Stimulated activated CD4-positive, alpha-beta T cell treated with anti-CD3 and anti-CD28 coated beads, Interleukin-4, amount 100 ng/mL, for 24 hours (primary cell): ENCODE measurements at regions not wholly inside any gene's neighbourhood (a gene's known extent, or its start where the extent isn't known, plus 50 kb on each side); places are given as distances from the start of the nearest gene placed in this dataset.

Source experiments
- DNase-seq: peaks from one replicate; pipeline ENCODE4 v3.0.0-alpha.2; 2020

DNA sequence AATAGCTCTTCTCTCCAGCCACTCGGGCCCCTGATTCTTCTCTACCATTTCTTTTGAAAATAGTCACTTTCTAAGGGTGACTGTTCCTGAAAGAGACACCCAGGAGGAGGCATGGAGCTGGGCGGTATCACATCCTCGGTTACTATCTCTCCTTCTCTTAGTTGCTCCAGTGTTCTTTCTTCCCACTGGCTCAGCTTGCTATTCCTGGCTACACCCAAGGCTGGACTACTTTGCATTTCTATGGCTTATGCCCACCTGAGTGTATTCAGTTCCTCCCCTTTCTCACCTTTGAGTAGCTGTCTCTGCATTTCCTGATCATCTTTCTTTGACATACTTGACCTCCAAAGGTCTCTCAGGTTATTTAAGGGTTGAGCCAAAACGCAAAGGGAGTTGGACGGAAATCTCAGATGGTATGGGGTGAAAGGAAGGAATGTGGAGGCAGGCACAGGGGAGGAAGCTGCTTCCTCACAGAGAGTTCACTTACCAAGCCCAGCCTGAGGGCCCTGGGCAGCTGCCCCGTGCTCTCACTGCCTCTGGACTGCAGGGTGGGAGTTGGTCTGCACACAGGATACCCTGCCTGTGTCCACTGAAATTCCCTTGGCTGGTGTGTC is 155.7 kb downstream of the SNX19 start:
- DNase-seq: no peak

- DNase-seq: no peak
Measured at GRCh38 chr11:130761560-130762220, 154.6 kb downstream of the SNX19 start.

DNA sequence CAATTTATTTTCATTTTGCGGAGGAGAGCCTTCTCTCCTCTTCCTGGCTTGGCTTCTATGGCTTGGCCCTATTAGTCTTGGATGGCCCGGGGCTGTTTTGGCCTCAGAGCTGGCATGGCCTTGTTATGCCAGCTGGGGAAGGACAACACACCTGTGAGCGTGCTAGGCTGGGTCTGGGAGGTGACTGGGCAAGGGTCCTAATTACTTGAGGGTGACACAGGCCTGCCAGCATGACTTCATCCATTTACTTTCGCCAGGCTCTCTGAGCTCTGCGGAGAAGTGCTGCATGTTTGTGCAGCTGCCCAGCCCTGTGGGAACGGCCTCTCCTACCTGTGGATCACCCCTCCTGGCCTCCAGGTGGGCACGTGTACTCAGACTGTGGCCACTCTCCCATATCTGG is 153.6 kb downstream of the SNX19 start:
- DNase-seq: no peak

GRCh38 chr11:130763087-130763980 is 152.9 kb downstream of the SNX19 start:
- DNase-seq: no peak

DNA sequence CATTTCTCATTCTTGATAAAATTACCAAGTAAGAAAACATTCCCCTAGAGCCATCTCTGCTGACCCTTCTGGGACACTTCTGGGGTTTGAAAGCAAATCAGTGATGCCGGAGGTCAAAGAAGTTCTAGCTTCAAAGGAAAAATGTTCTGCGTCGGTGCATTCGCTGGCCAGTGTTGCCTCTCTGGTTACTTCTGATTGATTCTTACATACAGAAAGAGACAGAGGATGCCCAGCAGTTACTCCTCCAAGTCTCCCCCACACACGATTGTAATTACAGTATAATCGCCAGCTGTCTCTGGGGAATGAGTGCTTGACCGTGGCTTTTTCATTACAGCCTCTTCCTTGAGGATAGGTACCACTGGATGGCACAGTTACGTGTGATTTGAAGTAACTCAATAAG is 150.9 kb downstream of the SNX19 start:
- DNase-seq: no peak

- DNase-seq: no peak
Measured at GRCh38 chr11:130765951-130766649, 150.2 kb downstream of the SNX19 start.

- no peak for DNase-seq
Measured at GRCh38 chr11:130766650-130767565, 149.4 kb downstream of the SNX19 start.

DNA sequence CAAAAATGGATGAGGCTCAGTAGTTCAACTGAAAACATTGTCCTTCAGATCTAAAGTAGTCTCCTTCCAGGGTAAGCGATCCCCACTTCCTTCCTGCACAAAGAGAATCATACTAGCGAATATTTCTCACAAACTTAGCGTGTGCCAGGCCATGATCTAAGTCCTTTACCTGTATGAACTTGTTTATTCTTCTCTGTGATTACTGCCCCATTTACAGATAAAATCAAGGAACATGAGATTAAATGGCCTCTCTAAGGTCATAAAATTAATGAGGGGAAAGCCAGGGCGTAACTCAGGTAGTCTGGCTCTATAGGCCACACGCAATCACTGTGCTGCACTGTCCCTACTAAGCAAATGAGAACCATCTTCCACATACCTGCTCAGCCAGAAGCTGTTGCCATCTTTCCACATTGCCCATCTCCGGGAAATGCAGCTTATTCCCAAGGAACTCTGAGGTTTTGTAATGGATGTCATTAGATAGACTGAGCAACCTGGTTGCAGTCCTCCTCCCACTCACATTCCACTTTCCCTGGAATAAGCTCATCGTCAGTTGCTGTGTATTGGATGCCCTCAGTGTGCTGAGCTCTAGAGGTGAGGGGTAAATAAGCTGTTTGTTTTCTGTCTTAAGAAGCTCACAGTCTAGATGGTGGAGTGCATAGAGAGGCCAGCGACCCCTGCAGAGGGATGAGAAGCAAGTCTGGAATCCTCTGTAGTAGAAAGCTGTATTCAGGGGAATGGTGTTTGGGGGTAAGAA is 146.3 kb downstream of the SNX19 start:
- no peak for DNase-seq

DNA sequence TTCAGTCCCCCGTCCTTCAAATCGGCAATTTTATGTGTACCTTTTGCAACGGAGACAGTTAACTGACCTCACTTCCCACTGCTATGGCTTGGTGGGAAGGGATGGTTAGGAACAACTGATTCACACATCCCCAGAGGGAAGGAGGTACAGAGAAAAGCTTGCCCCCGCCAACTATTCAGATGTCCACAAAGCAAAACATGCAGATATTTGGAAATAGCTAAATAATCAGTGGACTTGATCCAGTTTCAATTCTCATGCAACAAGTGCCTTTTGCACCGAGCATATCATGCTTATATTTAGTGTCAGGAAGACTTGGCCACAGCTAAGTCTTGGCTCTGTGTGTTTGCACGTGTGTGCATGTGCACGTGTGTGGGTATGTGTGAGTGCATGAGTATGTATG is 144.6 kb downstream of the SNX19 start:
- DNase-seq: no peak

GRCh38 chr11:130772266-130773227 is 143.7 kb downstream of the SNX19 start:
- no peak for DNase-seq

GRCh38 chr11:130773244-130773820 is 142.9 kb downstream of the SNX19 start:
- DNase-seq: no peak

DNA sequence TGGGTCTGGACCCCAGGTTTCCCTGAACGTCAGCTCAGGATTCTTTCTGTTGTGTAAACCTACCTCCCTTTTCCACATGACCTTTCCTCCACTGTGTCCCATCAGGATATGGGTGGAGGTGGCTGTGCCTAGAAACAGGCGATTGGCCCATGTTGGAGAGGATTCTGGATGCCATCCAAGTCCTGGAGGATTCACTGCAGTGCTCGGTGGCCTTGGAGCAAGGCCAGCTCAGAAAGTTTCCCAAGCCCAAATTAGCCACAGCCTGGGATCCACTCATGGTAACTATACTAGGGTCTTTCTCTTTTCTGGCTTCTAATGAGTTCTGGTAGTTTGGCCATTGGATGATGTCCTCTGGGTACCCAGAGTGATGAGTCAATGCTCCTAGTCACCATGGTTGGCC is 141.6 kb downstream of the SNX19 start:
- DNase-seq: no peak

DNA sequence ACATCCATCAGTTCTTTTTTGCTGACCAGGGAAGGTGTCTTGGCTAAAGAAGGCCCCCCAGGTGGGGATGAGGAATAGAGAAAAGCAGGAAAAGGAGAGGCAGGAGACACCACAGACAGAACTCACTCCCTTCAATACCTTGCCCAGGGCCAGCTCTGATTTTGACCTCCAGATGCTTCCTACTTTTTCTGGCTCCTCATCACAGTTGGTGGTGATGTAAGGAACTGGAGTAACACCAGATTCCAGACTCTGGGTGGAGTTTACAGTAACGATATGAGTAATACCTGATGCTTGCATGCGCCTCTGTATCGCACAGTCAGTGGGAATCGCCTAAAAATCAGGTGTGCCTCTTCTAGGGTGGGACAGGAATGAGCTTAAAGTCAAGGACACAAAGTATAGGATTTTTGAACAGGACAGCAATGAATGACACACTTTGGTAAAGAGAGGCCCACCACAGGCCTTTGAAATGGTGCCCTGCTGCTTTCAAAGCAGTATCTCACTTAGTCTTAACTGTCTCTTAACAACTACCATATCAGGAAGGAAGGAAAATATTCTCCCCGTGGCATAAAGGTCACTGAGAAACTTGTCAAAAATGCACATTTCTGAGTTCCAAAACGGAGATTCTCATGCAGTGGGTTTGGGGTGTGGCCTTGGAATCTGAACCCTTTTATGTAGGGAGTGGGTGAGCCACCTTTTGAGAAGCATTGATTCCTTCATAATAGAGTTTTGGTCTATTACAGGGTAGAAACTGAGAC is 140.8 kb downstream of the SNX19 start:
- DNase-seq: no peak

DNA sequence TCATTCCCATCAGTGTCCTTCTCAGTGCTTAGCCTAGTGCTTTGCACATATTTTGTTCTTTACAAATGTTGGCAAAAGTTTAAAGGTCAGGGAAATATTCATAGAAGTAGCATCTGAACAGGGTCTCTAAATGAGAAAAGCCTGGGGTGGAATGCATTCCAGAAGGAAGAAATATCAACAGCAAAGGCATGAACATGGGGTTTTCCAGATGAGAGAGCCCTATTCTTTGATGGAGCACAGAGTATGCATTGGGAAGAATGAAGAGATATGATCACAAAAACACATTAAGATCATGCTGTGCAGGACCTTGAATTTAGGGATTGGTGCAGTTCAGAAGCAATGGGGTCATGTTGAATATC is 140.2 kb downstream of the SNX19 start:
- no peak for DNase-seq

DNA sequence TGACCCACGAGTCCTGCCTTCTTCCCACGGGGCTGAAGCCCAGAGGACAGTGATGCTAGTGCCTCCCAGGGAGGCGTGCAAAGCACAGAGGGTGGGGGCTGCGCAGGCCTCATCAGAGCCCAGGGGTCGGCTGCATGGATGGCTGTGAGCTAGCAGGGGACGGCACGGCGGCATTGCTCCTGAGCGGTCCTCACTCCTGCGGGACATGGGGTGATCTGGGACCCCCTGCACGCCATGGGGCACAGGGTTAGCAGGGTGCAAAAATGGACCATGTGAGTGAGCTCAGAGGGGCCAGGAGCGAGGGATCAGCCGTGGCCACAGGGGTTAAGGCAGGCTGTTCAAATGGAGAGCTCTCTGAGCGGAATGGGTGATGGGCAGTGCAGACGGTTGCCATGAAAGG is 138.3 kb downstream of the SNX19 start:
- DNase-seq: no peak

- no peak for DNase-seq
Measured at GRCh38 chr11:130778705-130779104, 137.6 kb downstream of the SNX19 start.

- DNase-seq: no peak
Measured at GRCh38 chr11:130779267-130779666, 137.0 kb downstream of the SNX19 start.

GRCh38 chr11:130779943-130780342 is 136.3 kb downstream of the SNX19 start:
- DNase-seq: no peak

GRCh38 chr11:130780437-130780836 is 135.8 kb downstream of the SNX19 start:
- no peak for DNase-seq
